Smooth muscle cell (in vitro differentiated cells): ENCODE measurements at regions not wholly inside any gene's neighbourhood (a gene's known extent, or its start where the extent isn't known, plus 50 kb on each side); places are given as distances from the start of the nearest gene placed in this dataset.
A peak's percentile ranks its signal among the peaks of the same experiment; 100 is the strongest.
"Not testable (repeated sequence)": the region's sequence is repeated elsewhere in the genome, so short reads cannot be mapped to it uniquely, and the experiment has no call there.

Experiments used
- DNase-seq: peaks from one replicate; lab custom pipeline; 2025; ENCODE audit not compliant: unreplicated experiment; lab: John Stamatoyannopoulos, UW
- H2AFZ ChIP-seq: fragments of 200-600 bp; sonication (generic); 2 replicates; pipeline ENCODE4 v1.6.0; 2016; ENCODE audit warnings: antibody characterized with exemption, low read depth, mild to moderate bottlenecking
- H3F3A ChIP-seq: fragments of 200-600 bp; sonication (generic); 2 replicates; pipeline ENCODE4 v1.6.0; 2017; ENCODE audit warnings: antibody characterized with exemption, low read depth
- H3K27ac ChIP-seq: fragments of 200-600 bp; sonication (generic); 2 replicates; pipeline ENCODE4 v1.5.1; 2016; ENCODE audit warnings: low read depth, mild to moderate bottlenecking
- H3K27me3 ChIP-seq: fragments of 200-600 bp; sonication (generic); 2 replicates; pipeline ENCODE4 v1.6.1; 2016; ENCODE audit warnings: low read depth, mild to moderate bottlenecking
- H3K36me3 ChIP-seq: fragments of 200-600 bp; sonication (generic); 2 replicates; pipeline ENCODE4 v1.5.1; 2016; ENCODE audit warnings: low read depth
- H3K4me1 ChIP-seq: fragments of 200-600 bp; sonication (generic); 2 replicates; pipeline ENCODE4 v1.5.1; 2016; ENCODE audit warnings: low read depth
- H3K4me2 ChIP-seq: fragments of 200-600 bp; sonication (generic); 2 replicates; pipeline ENCODE4 v1.6.0; 2016; ENCODE audit warnings: mild to moderate bottlenecking
- H3K4me3 ChIP-seq: fragments of 200-600 bp; sonication (generic); 2 replicates; pipeline ENCODE4 v1.5.1; 2016; ENCODE audit warnings: mild to moderate bottlenecking
- H3K79me2 ChIP-seq: fragments of 200-600 bp; sonication (generic); 2 replicates; pipeline ENCODE4 v1.6.0; 2016; ENCODE audit warnings: low read depth, mild to moderate bottlenecking
- H3K9ac ChIP-seq: fragments of 200-600 bp; sonication (generic); 2 replicates; pipeline ENCODE4 v1.6.0; 2016; ENCODE audit warnings: low read depth
- H3K9me3 ChIP-seq: fragments of 200-600 bp; sonication (generic); replicated peaks from 2 replicates; pipeline ENCODE4 v1.5.1; 2016; ENCODE audit warnings: low read depth
- H4K20me1 ChIP-seq: fragments of 200-600 bp; sonication (generic); 2 replicates; pipeline ENCODE4 v1.6.0; 2016; ENCODE audit warnings: low read depth
- WGBS: methylation state at CpG from one replicate; pipeline ENCODE4 v1.1.7; 2016; ENCODE audit warnings: low lambda C conversion rate; 5-methylcytosine and 5-hydroxymethylcytosine counted together
- TF ChIP-seq, protein P1 (sequence below): fragments of 200-600 bp; sonication (generic); IDR thresholded peaks from 2 replicates; pipeline ENCODE4 v1.5.1; 2017; ENCODE audit warnings: borderline replicate concordance, mild to moderate bottlenecking, antibody characterized with exemption; ENCODE audit not compliant: insufficient read depth, poor library complexity, severe bottlenecking

DNA sequence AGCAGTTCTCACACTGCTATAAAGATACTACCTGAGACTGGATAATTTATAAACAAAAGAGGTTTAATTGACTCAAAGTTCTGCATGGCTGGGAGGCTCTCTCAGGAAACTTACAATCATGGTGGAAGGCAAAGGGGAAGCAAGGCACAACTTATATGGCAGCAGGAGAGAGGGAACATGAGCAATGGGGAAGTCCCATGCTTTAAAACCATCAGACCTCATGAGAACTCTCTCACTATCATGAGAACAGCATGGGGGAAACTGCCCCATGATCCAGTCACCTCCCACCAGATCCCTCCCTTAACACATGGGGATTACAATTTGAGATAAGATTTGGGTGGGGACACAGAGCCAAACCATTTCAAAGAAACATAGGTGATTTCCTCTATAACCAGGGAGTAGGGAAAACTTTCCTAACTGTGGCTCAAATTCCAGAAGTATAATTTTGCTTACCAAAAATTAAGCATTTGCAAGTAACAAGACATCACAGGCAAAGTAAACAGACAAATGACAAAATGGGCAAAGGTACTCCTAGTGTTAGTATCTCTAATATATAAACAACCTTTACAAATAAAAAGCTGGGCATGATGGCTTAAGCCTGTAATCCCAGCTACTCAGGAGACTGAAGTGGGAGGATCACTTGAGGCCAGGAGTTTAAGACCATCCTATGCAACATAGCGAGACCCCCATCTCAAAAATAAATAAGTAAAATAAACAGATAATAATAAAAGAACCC, 88.0 kb downstream of the KBTBD2 start:
- Histone ChIP-seq H3K9me3 (no peaks in the 10 kb centered on the region), H3K4me2 (no peak overlapping the region), H3K27me3 (no peaks in the 10 kb centered on the region), H3F3A (no peaks in the 10 kb centered on the region), H3K4me3 (no peak overlapping the region), H3K27ac (no peak overlapping the region), H2AFZ (no peak overlapping the region), H4K20me1 (no peaks in the 10 kb centered on the region), H3K79me2 (no peaks in the 10 kb centered on the region), H3K9ac (no peak overlapping the region), H3K4me1 (no peaks in the 10 kb centered on the region), H3K36me3 (no peaks in the 10 kb centered on the region)
- WGBS: 100% methylated on average over 1 of the region's 1 CpG
- DNase-seq: no peak
- TF ChIP-seq, protein P1, sequence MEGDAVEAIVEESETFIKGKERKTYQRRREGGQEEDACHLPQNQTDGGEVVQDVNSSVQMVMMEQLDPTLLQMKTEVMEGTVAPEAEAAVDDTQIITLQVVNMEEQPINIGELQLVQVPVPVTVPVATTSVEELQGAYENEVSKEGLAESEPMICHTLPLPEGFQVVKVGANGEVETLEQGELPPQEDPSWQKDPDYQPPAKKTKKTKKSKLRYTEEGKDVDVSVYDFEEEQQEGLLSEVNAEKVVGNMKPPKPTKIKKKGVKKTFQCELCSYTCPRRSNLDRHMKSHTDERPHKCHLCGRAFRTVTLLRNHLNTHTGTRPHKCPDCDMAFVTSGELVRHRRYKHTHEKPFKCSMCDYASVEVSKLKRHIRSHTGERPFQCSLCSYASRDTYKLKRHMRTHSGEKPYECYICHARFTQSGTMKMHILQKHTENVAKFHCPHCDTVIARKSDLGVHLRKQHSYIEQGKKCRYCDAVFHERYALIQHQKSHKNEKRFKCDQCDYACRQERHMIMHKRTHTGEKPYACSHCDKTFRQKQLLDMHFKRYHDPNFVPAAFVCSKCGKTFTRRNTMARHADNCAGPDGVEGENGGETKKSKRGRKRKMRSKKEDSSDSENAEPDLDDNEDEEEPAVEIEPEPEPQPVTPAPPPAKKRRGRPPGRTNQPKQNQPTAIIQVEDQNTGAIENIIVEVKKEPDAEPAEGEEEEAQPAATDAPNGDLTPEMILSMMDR: no peak

DNA sequence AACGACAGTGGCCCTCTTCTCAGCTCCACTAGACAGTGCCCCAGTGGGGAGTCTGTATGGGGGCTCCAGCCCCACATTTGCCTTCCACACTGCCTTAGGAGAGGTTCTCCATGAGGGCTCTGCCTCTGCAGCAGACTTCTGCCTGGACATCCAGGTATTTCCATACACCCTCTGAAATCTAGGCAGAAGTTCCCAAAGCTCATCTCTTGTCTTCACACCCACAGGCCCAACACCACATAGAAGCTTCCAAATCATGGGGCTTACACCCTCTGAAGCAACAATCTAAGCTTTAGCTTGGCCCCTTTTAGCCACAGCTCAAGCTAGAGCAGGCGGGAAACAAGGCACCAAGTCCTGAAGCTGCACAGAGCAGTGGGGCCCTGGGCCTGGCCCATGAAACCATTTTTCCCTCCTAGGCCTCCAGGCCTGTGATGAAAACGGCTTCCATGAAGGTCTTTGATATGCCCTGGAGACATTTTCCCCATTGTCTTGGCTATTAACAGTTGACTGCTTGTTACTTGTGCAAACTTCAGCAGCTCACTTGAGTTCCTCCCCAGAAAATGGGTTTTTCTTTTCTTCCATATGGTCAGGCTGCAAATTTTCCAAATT, 89.2 kb downstream of the KBTBD2 start:
- Histone ChIP-seq H3K4me1 (no peaks in the 10 kb centered on the region), H3K27ac (no peak overlapping the region), H3K27me3 (no peaks in the 10 kb centered on the region), H3K4me2 (no peak overlapping the region), H3K36me3 (no peaks in the 10 kb centered on the region), H3K9ac (no peak overlapping the region), H4K20me1 (no peaks in the 10 kb centered on the region), H3K4me3 (no peak overlapping the region), H3K79me2 (no peaks in the 10 kb centered on the region), H3K9me3 (no peaks in the 10 kb centered on the region), H2AFZ (no peak overlapping the region), H3F3A (no peaks in the 10 kb centered on the region)
- DNase-seq: no peak
- WGBS: 86% methylated on average over 3 of the region's 3 CpGs
- TF ChIP-seq, protein P1: no peak

DNA sequence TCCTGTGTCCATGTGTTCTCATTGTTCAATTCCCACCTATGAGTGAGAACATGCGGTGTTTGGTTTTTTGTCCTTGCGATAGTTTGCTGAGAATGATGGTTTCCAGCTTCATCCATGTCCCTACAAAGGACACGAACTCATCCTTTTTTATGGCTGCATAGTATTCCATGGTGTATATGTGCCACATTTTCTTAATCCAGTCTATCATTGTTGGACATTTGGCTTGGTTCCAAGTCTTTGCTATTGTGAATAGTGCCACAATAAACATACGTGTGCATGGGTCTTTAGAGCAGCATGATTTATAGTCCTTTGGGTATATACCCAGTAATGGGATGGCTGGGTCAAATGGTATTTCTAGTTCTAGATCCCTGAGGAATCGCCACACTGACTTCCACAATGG, 98.5 kb downstream of the KBTBD2 start:
- 93% methylated on average over 1 of the region's 5 CpGs for WGBS
- not testable (repeated sequence) for H3K27me3 ChIP-seq, H3K79me2 ChIP-seq, H3K9ac ChIP-seq, H3K4me1 ChIP-seq, H3K9me3 ChIP-seq, H4K20me1 ChIP-seq, H3K36me3 ChIP-seq, H3K4me3 ChIP-seq, DNase-seq, H2AFZ ChIP-seq, H3K27ac ChIP-seq, H3F3A ChIP-seq, H3K4me2 ChIP-seq

DNA sequence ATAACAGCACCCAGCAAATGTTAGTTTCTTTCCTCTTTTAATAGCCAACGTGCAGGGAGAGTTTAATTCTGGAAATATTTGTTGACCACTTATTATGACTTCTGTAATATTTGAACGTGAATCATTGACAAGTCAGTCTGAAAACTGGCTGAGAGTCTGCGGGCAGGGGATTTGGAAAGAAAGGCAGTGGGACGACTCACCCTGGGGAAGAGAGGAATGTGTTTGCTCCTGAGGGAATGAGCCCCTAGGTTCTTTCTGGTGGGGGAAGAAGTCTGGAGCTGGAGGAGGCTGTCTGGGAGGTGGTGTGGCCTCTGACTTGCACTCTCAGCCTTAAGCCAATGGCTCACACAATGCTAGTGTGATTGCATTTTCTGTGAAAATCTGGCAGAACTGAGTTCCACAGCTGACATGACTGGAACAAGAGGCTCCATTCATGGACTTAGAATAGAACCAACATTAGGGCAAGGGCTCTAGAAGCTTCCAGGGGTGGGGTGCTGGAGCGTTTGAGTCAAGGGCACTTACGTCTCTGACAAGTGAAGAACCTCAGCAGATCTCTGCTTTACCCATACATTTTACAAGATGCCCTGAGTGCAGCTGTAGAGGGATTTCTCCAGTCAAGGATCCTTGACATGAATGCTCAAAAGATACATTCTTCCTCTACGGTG, 100.7 kb downstream of the KBTBD2 start:
- DNase-seq, H4K20me1 ChIP-seq, H3K36me3 ChIP-seq, H3K4me3 ChIP-seq, H2AFZ ChIP-seq, H3K4me1 ChIP-seq, H3K79me2 ChIP-seq, H3K9ac ChIP-seq, H3K9me3 ChIP-seq, H3F3A ChIP-seq, H3K4me2 ChIP-seq, H3K27me3 ChIP-seq: not testable (repeated sequence)
- H3K27ac ChIP-seq: peak overlapping the region; percentile 53
- 52% methylated on average over 7 of the region's 7 CpGs for WGBS

DNA sequence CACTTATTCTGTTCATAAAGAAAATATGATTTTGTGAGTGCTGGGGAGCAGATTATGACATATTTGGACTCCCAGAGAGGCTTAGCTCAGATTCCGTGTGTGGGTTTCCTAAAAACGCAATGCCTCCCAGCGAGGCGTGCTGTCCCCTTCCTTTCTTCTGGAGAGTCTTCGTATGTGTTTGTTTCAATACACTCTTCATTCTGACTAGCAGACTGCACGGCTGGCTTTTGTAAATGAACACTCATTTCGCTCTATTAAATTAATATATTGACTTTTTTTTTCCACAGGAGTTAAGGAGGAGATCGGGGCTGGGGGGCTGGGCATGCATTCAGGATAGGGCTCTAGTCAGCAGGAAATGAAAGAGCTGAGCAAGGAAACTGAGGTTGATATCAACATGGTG, 102.3 kb downstream of the KBTBD2 start:
- 86% methylated on average over 8 of the region's 8 CpGs for WGBS
- DNase-seq, H4K20me1 ChIP-seq, H3K36me3 ChIP-seq, H3K9me3 ChIP-seq, H3K4me3 ChIP-seq, H3K4me1 ChIP-seq, H2AFZ ChIP-seq, H3K79me2 ChIP-seq, H3F3A ChIP-seq, H3K27ac ChIP-seq, H3K4me2 ChIP-seq, H3K27me3 ChIP-seq, H3K9ac ChIP-seq: not testable (repeated sequence)

DNA sequence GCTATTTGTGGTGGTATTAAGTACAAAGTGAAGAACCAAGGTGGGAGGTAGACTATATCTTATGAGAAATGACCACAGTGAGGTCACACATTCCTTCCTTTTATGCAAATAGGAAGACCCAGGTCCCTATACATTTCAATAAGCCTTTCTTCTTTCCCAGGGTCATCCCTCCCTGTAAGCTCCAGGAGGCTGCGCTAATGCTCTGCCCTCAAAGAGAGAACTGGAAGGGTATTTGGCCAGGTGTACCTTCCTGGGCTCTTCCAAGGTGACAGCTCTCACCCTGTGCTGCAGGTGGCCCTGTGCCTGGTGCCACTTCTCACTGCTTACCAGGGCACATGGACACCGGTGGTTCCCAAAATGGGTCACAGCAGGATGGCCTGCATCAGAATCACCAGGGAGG, 103.4 kb downstream of the KBTBD2 start:
- not testable (repeated sequence) for H3K9me3 ChIP-seq, H3K27me3 ChIP-seq, H3K79me2 ChIP-seq, H3K27ac ChIP-seq, H3K4me1 ChIP-seq, H3K9ac ChIP-seq, H2AFZ ChIP-seq, DNase-seq, H3F3A ChIP-seq, H3K4me2 ChIP-seq, H4K20me1 ChIP-seq, H3K36me3 ChIP-seq, H3K4me3 ChIP-seq
- WGBS: 81% methylated on average over 2 of the region's 2 CpGs

DNA sequence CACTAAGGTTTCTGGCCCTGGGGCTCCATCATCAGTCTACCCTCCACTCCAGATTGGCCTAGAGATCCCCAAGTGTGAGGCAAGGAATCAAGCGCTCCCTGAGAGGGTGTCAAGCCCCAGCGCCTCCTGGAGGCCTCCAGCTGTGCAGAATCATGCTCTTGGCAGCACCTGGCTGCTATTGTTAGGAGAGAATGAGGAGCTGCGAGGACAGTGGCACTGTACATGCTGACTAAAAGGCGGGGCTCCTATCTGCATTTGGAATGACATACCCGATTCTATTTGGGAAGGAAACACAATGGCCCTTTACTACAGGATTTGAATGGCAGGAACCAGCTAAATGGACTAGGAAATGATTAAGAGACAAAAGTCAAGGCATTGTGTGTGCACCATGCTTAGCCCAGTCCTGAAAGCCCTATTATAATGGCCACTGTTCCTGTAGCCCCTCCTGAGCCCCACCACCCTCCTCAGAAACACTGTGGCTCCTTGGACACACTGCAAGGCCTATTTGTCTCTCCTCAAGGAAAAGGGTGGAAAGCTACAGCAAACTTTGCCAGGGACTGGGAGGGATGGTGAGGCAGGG, 106.1 kb downstream of the KBTBD2 start:
- not testable (repeated sequence) for H3K4me3 ChIP-seq, H3K4me1 ChIP-seq, DNase-seq, H3K4me2 ChIP-seq, H3K9ac ChIP-seq, H3K36me3 ChIP-seq, H3K9me3 ChIP-seq, H3K27me3 ChIP-seq, H4K20me1 ChIP-seq, H3K27ac ChIP-seq, H3F3A ChIP-seq, H3K79me2 ChIP-seq, H2AFZ ChIP-seq
- 89% methylated on average over 5 of the region's 5 CpGs for WGBS
